ELR (cell line): ENCODE measurements at regions not wholly inside any gene's neighbourhood (a gene's known extent, or its start where the extent isn't known, plus 50 kb on each side); places are given as distances from the start of the nearest gene placed in this dataset.
A peak's percentile ranks its signal among the peaks of the same experiment; 100 is the strongest.
"Not testable (repeated sequence)": the region's sequence is repeated elsewhere in the genome, so short reads cannot be mapped to it uniquely, and the experiment has no call there.

Experiments
- DNase-seq: peaks from one replicate; pipeline ENCODE4 v3.0.0-alpha.2; 2015; ENCODE audit warnings: low read depth

DNA sequence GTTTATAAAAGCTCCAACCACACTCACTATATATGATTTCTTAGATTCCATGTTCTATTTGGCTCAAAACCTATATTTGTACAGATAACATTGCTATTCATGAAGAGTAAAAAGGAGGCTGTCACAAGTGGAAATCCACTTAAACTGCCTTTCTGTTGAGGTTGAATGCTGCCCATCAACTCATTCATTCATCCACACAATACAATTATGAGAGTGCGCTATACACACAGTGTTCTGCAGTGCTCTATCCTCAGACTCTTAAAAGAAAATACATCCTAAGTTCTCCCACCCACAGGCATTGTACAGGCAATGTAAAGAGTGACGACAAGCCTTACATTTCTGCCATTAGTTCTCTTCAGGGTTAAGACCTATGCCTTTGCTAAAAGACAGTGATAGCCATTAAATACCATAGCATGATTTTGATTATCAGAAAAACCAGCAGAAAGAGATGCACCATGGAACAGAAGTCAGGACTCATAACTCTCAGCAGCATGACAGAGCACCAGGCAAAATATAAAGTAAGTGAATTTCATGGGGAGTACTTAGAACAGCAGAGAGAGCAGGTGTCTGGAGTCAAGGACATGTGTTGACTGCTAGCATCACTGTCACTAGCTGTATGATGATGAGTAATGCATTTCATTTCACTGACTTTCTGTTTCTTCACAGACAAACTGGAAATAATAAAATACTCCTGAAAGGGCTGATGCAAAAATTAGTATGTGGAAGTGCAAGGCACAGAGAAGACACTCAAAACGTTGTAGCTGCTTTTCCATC is 218.0 kb downstream of the RBM26 start:
- DNase-seq: no peak

DNA sequence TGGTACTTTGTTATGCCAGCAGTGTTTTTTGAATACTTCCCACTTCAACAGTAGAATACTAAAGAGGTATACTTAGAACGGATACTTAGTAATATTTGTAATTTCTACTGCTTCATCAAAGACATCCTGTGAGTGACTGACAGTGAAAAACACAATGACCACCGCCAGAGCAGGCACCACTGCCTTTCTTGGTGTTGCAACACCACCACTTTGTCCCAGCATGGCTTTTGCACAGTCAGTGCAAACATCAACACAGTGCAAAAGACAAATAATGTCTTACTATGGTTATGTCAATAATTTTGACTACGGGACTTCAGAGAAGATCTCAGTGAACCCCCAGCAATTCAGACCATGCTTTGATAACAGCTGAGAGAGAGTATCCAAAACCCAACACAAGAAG is 220.5 kb downstream of the RBM26 start:
- DNase-seq: no peak

DNA sequence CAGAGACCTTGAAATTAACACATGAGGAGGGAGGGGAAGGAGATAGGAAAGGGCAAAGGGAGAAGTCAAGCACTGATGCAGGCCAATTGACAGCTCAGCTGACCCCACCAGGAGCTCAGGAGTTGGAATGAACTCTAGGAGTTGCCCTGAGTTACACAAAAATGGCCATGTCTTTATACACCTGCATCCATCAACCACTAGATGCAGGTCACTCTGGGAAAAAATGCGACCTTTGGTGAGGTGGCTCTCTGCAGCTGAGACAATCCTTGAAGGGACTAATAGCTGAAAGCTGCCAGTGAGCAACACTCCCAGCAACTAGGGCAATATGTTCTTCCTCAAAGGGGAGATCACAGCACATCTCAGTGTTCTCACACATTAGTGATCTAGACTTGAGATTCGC is 222.8 kb downstream of the RBM26 start:
- DNase-seq: no peak

DNA sequence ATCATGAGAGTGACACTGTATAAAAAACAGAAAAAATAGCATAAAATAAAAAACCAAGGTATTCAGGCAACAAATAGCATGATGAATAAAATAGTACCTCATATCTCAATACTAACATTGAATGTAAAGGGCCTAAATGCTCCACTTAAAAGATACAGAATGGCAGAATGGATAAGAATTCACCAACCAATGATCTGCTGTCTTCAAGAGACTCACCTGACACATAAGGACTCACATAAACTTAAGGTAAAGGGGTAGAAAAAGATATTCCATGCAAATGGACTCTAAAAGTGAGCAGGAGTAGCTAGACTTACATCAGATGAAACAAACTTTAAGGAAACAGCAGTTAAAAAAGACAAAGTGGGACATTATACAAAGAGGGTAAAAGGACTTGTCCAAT is 232.4 kb downstream of the RBM26 start:
- DNase-seq: not testable (repeated sequence)

DNA sequence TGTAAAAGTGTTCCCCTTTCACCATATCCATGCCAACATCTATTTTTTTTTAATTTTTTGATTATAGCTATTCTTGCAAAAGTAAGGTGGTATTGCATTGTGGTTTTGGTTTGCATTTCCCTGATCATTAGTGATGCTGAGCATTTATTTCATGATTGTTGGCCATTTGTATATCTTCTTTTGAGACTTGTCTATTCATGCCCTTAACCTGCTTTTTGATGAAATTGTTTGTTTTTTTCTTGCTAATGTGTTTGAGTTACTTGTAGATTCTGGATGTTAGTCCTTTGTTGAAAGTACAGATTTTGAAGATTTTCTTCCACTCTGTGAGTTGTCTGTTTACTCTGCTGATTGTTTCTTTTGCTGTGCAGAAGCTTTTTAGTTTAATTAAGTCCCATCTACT is 233.1 kb downstream of the RBM26 start:
- not testable (repeated sequence) for DNase-seq

DNA sequence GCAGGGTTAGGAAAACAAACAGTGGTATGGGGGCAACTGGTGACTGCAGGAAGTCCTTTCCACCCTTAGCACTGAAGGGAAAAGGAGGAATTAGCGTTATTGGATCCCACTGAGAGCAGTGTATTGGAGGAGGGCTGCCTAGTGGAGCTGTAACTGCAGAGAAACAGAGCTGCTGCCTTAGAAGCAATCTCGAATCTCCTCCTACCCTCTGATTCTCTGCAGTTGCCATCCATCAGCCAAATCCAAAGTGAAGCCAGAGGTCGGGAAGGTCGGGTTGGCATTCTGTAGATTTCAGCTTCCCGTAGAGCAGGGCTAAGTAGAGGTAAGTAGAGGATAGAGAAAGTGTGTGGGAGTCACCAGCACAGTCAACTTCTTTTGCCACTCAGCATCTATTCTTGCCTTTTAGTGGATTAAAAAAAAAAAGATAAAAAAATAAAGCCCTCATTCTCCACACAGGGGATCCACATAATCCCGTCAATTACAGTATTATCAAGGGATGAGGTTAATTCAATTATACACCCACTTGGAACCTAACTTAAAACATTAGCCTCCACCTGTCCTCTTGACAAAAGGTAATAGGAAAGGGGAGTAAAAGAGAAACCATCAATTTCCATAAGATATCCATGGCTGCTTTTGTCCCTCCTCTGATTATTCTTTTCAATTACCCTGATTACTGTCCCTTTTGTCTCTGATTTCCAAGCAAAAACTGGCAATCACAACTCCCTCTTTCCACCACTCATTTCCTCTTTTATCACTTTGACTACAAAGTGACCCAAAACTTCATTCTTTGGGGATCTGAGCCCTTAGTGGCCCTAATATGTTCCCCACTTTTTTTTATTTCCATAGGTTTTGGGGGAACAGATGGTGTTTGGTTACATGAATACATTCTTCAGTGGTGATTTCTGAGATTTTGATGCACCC is 234.7 kb downstream of the RBM26 start:
- no peak for DNase-seq

DNA sequence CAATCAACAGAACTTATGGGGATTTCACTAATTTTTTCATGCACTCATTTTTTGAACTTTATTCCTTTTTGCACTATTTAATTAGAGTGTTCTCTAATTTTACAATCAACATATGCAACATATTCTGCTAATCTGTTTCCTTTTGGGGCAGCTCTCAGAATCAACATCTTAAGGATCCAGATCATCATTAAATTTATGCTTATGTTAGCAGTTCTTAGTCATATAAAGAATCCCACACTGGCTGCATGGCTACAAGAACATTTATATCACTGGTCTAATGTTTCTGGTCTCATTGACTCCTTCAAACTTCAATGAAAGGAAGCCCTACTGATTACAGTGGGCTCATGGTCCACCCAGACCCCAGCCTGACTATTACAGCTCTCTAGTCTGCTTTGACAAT is 245.2 kb downstream of the RBM26 start:
- DNase-seq: no peak

DNA sequence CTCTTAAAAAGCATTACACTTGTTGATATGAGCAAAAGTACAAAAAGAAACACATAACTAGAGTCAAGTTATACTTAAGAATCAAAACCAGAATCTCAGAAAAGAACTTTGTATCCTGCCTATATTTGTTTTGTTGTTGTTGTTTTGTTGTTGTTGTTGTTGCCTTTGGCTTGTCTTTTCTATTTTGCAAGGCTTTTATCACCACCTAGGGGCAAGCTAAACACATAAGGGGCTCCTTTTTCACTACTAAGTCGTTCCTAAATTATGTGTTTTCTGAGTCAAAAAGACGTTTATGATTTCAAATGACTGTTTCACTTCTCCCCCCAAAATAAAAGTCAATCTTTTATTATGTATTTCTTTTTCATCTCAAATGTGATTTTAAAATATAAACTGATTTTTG is 250.2 kb downstream of the RBM26 start:
- no peak for DNase-seq

DNA sequence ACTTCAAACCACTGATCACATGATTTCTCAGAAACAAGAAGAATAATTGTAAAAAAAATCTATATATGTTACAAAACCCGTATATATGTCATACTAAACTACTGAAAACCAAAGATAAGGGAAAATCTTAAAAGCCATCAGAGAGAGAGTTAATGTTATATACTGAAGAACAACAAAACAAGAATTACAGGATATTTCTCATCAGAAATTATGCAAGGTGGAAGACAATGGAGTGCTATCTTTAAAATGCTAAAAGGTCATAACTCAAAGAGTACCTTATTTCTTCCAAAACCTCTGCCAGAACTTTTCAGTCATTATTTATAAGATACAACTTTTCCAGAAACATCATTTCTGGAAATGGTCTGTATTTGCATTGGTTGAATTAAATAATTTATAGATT is 256.8 kb downstream of the RBM26 start:
- DNase-seq: no peak

DNA sequence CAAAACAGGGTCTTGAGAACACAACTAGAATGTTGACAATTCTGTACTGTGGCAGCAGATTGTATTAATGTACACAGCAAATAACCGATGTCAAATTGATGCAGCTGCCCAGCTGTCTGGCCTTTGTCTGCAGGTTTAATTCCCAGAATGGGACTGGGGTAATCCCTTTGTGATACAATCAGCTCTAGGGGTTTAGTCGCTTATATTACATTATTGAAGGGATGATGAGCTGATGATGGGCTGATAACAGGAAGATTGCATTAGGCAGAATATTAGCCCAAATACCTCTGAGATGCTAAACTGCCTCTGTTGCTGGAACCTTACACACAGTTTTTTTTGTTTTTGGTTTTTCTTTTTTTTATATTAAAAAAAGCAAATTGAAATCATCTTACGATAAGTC is 265.0 kb downstream of the RBM26 start:
- no peak for DNase-seq

DNA sequence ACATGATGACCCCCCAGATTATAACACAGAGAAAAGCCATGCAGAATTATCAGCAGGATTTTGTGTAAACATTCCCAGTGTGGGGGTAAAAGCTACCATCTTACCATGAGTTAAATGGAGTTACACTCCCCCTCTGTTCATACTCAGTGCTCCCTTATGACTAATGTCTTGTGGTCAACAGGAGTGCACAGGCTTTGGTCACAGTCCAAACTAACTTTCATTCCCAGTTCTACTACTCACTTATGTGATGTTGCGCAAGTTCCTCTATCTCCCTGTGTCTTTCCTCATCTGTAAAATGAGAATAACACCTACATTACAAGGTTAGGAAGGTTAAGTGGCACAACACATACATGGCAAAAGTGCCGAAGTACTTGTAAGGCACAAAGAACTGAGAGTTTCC is 277.9 kb downstream of the RBM26 start:
- peak; percentile 77 for DNase-seq

DNA sequence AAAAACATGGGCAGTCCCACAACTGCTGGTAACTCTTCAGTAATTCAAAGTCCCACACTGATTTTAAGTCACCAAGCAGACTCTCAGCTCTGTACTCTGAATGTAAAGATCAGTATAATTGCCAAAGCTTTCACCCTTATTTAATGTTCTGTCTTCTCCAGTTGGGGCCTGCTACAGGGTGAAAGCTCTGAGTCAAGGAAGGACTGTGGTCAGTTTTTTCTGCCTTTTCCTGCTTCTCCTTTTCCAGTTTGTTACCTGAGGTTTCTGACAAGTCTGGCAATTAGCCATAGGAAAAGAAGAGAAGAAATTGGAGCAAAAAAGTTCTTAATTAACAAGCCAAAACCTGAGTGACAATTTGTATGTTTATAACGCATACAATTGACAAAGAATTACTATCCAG is 279.3 kb downstream of the RBM26 start:
- no peak for DNase-seq

DNA sequence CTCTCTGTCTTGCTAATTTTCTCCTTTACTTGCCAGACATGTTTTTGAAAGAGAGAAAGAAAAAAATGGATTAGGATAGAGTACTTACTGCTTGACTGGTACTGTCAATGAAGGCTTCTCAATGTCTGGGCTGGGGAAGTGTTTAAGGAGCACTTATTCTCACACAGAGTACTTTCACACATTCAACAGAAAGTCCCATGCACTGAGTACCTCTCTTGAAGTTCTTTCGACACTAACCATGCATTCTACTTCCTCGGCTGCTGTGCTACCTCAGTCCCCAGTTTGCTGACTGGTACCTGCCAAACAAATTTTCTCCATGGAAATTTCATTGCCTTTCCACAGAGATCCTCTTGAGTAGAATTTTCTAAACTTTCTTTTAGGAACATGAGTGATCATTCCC is 281.9 kb downstream of the RBM26 start:
- no peak for DNase-seq

DNA sequence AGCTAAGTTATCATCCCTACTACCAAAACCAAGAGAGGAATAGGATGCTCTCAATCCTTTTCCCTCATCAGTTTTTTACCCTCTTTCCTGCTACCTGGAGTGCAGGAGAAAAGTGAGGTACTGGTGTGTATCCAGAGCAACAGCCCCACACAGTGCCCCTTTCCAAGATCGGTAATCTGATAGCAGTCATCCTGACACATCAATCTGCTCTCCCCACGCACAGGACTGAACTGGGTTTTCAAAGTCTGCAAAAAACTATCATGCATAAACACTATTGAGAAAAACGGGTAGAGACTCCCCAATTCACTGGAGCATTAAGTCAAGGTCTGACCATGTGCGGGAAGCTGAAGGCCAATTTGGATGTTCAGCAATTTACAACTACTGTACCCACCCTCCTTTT is 284.8 kb downstream of the RBM26 start:
- DNase-seq: no peak

DNA sequence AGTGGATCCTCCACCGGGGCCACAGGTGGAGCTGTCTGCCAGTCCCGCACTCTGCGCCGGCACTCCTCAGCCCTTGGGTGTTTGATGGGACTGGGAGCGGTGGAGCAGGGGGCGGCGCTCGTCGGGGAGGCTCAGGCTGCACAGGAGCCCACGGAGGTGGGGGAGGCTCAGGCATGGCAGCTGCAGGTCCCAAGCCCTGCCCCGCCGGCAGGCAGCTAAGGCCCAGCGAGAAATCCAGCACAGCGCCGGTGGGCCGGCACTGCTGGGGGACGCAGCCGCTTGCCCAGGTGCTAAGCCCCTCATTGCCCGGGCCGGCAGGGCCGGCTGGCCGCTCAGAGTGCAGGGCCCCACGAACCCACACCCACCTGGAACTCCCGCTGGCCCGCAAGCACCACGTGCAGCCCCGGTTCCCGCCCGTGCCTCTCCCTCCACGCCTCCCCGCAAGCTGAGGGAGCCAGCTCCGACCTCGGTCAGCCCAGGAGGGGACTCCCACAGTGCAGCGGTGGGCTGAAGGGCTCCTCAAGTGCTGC is 286.4 kb downstream of the RBM26 start:
- DNase-seq: no peak

DNA sequence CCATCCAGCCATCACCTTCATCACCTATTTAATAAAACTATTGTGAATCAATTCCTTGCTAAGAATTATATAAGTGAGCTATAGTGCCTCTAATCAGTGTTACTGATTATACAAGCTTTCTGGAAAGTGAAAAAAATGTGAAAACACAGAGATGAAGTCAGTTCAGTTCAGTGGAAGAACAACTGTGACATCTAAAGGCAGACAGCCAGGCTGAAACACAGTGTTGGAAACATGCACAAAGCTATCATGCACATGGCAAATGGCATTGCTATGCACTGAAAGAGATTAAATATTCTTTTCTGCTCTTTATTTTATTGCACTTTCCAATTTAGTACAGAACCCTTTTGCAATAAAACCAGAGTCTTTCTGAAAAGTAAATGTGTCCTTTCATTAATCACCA is 294.0 kb downstream of the RBM26 start:
- no peak for DNase-seq

DNA sequence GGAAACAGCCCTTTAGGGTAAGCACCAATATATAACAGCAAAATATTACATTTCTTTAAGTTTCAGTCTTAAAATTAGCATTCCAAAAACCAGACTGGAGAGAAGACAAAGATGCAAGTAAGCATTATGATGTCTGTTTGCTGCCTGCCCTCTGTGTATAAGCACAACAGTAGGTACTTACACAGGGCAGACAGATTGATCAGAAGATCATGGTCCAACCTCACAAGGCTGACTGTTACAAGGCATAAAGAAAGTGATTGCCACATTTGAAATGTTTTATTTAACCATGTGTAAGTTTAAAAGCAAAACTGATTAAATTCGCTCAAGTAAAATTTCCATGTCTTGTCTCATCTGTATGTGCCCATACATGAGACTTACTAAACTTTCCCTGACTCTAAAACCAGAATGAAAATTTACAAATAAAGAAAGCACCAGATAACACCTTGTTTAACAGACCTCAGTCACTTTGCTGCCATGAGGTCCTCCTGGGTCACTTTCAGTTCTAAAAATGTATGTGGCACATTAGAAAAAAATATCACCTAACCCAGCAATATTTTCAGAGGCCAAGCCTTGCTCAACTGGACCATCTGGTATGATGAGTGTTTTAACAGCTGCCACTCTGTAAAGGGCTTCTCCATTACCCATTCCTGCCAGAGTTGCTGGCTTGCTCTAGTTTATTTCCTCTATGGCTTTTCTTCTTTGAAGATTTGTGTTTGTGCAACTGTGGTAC is 297.0 kb downstream of the RBM26 start:
- DNase-seq: no peak

DNA sequence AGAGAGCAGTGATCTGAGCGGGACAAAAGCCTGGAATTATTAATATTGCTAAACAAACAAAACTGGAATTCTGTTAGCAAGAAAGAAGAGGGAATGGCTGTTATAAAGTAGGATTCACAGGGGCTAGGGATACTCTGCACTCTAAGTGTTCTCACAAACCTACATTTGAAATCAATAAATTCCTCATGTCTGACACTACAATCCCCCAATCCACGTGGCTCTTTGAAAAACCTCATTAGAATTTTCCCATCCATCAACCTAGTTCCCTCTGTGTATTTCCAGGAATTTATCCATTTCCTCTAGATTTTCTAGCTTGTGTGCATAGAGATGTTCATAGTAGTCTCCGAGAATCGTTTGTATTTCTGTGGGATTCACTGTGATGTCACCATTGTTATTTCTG is 307.5 kb downstream of the RBM26 start:
- DNase-seq: no peak

DNA sequence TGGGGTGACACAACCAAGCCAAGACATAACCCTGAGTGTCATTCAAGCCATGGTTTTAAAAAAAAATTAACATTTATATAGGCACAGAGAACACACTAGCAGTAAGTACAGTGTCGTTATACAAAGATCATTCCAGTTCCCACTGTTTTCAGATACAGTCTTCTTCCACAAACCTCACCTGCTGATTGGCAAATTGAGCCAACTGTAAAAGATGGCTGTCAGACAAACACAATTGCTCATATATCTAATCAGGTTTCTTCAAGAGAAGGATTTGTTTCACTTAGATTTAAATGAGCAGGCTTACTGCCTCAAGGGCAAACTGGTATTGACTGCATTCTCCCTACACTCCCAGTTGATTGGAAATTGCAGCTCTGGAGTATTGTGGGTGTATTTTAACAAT is 308.9 kb downstream of the RBM26 start:
- DNase-seq: no peak

DNA sequence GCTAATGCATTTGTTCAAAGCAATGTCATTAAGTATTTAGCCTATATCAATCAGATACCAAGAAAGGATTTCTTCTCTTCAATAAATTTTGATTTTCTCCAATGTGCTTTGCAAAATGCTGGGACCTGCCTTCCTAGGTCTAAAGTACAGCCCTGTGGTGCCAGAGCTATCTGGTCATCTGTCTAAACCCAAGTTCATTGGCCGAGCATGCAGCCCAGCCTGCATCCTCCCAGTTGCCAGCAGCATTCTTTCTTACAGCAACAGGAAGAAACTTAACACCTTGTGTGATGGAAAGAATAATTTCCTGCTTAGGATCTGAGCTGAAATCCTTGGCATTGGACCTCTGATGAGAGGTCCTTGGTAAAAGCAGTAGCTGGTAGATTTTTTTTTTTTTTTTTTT is 310.0 kb downstream of the RBM26 start:
- no peak for DNase-seq

DNA sequence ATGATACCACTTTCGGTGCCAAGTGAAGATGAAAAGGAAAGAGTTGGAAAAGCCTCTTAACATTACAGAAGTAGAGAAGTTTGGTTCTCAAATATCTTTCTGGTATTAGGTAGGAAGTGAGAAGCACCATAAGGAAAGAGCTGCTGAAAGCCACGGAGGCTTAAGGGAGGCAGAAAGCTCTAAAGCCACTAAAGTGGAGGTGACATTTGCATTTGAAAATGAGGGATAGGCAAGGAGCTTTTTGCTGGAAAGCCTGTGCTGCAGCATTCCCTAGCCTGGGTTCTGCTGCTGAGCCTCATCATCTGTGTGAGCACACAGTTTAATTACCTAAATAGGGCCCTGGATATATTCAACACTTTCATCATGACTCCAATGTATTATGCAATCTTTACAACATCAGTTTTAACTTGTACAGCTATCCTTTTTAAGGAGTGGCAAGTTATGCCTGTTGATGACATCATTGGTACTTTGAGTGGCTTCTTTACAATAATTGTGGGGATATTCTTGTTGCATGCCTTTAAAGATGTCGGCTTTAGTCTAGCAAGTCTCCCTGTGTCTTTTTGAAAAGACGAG is 315.4 kb downstream of the RBM26 start:
- DNase-seq: no peak

DNA sequence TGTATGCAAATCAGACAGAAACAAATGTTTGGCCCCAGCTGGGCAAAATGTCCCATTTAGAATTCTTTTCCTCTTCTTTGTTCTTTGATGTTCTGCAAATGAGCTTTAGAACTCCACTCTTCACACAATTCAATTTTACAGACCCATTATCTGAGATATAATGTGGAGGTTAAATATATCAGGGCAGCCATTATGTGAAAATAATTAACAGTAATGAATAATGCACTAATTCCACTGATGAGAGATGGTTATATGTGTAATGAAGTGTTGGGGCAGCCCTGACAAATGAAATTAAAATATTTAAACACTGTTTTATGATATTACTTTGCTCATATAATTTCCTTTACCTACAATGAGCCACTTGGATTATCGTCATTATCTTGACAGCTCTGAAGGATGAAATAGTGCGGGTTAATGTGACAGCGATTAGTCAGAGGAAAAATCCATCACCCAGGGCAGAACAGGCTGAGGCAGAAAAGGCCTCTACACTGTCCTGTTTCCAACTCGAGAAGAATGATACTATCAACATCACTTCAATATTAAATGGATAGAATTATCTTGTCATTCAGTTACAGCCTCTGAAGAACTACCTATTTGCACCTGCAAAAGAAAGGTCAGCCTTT is 321.1 kb downstream of the RBM26 start:
- no peak for DNase-seq
